MCF 10A (cell line): ENCODE measurements at regions not wholly inside any gene's neighbourhood (a gene's known extent, or its start where the extent isn't known, plus 50 kb on each side); places are given as distances from the start of the nearest gene placed in this dataset.

Experiments used
- BruUV-seq: library from RNA; stranded (reverse); fragments of 400-500 nt; replicated peaks from 2 replicates; lab custom pipeline; 2021; lab: Mats Ljungman, UMichigan
- CTCF ChIA-PET: fragments of 300-600 bp; sonication (Branson Sonifier 250); formaldehyde crosslinking; extraction: SDS; loops from one replicate; lab custom pipeline; 2021; ENCODE audit warnings: antibody characterized with exemption, inconsistent platforms; lab: Yijun Ruan, JAX
- POLR2A ChIA-PET: fragments of 300-600, 350-650 bp; sonication (Branson Sonifier 250); formaldehyde crosslinking; extraction: SDS; loops from one replicate; lab custom pipeline; 2020; ENCODE audit warnings: antibody characterized with exemption, inconsistent platforms; lab: Yijun Ruan, JAX
- DNase-seq: peaks from one replicate; pipeline ENCODE4 v3.0.0-alpha.2; 2018; ENCODE audit not compliant: unreplicated experiment
- H3K27ac Mint-ChIP-seq: one replicate; pipeline ENCODE4 v1.8.0; 2022; ENCODE audit warnings: mild to moderate bottlenecking, low read depth, mixed read lengths; ENCODE audit not compliant: unreplicated experiment
- H3K27me3 Mint-ChIP-seq: one replicate; pipeline ENCODE4 v1.8.0; 2022; ENCODE audit warnings: mixed read lengths; ENCODE audit not compliant: insufficient read depth, unreplicated experiment
- H3K36me3 Mint-ChIP-seq: one replicate; pipeline ENCODE4 v1.8.0; 2022; ENCODE audit warnings: mild to moderate bottlenecking, moderate library complexity, mixed read lengths; ENCODE audit not compliant: insufficient read depth, unreplicated experiment
- H3K4me1 Mint-ChIP-seq: one replicate; pipeline ENCODE4 v1.8.0; 2022; ENCODE audit warnings: mixed read lengths; ENCODE audit not compliant: insufficient read depth, unreplicated experiment
- H3K4me3 Mint-ChIP-seq: one replicate; pipeline ENCODE4 v1.8.0; 2022; ENCODE audit warnings: mild to moderate bottlenecking, moderate library complexity, mixed read lengths; ENCODE audit not compliant: unreplicated experiment
- H3K9me3 Mint-ChIP-seq: one replicate; pipeline ENCODE4 v1.8.0; 2022; ENCODE audit warnings: mixed read lengths; ENCODE audit not compliant: unreplicated experiment
- intact Hi-C: fragments of 100-400 bp; cut with micrococcal nuclease; formaldehyde crosslinking; loops from 2 replicates; pipeline ENCODE4 v1.14.1; 2022
- TF ChIP-seq, protein P1 (sequence below): fragments of 200-600 bp; IDR thresholded peaks from one replicate; pipeline ENCODE4 v1.8.0; 2022; ENCODE audit warnings: antibody characterized with exemption, mild to moderate bottlenecking; ENCODE audit not compliant: unreplicated experiment

DNA sequence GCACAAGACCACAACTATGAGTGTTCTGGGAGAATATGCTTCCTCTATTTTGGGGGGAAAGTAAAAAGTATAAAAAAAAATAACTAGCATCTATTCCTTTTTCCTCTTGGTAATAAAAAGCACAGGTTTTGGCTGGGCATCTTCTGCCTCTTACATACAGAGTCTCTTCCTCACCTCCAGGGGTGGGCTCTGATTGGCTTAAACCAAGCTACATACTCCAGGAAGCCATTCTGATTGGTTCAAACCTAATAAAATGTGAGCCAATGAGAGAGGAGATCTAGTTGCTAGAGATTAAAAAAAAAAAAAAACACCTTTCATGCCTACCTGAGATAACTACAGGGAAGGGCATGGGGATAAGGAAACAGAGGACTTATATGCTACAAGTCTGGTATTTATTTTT lies 365.9 kb upstream of the ERCC4 start:
- no TSS peak for BruUV-seq
- H3K36me3 Mint-ChIP-seq = no peaks in the 10 kb centered on the region
- intact Hi-C loops = no loop called here
- no peak overlapping the region for H3K4me3 Mint-ChIP-seq
- POLR2A ChIA-PET = no interaction called here
- CTCF ChIA-PET = no interaction called here
- H3K4me1 Mint-ChIP-seq = no peaks in the 10 kb centered on the region
- DNase-seq = no peak
- TF ChIP-seq, protein P1, sequence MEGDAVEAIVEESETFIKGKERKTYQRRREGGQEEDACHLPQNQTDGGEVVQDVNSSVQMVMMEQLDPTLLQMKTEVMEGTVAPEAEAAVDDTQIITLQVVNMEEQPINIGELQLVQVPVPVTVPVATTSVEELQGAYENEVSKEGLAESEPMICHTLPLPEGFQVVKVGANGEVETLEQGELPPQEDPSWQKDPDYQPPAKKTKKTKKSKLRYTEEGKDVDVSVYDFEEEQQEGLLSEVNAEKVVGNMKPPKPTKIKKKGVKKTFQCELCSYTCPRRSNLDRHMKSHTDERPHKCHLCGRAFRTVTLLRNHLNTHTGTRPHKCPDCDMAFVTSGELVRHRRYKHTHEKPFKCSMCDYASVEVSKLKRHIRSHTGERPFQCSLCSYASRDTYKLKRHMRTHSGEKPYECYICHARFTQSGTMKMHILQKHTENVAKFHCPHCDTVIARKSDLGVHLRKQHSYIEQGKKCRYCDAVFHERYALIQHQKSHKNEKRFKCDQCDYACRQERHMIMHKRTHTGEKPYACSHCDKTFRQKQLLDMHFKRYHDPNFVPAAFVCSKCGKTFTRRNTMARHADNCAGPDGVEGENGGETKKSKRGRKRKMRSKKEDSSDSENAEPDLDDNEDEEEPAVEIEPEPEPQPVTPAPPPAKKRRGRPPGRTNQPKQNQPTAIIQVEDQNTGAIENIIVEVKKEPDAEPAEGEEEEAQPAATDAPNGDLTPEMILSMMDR = no peak
- no peaks in the 10 kb centered on the region for H3K27me3 Mint-ChIP-seq
- H3K27ac Mint-ChIP-seq = no peak overlapping the region
- no peaks in the 10 kb centered on the region for H3K9me3 Mint-ChIP-seq

DNA sequence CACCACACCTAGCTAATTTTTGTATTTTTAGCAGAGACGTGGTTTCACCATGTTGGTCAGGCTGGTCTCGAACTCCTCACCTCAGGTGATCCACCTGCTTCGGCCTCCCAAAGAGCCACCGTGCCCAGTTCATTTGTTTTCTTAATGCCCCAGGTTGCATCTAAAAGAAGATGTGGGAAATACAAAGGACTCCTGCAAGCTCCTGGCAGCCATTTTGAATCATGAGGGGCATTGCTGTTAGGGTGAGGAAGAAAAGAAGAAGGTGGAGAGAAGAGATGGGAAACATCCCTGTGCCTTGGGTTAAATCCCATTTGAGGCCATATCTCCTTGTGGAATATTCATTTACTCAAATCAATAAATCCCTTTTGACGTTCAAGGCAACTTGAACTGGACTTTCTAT lies 365.3 kb upstream of the ERCC4 start:
- no peaks in the 10 kb centered on the region for H3K9me3 Mint-ChIP-seq
- no TSS peak for BruUV-seq
- ChIA-PET POLR2A (no interaction called here), CTCF (interaction anchor here (0.8 kb wide), 1 partner anchor 406 kb away, joined by 3 read pairs; no protein-coding TSS in a partner anchor)
- no peak for DNase-seq
- no peak overlapping the region for H3K4me3 Mint-ChIP-seq
- no peak overlapping the region for H3K27ac Mint-ChIP-seq
- no peaks in the 10 kb centered on the region for H3K36me3 Mint-ChIP-seq
- TF ChIP-seq, protein P1 = no peak
- intact Hi-C loops = no loop called here
- H3K27me3 Mint-ChIP-seq = no peaks in the 10 kb centered on the region
- H3K4me1 Mint-ChIP-seq = no peaks in the 10 kb centered on the region

- TF ChIP-seq, protein P1 = no peak
- CTCF ChIA-PET = no interaction called here
- Mint-ChIP-seq H3K27ac (no peak overlapping the region), H3K36me3 (no peaks in the 10 kb centered on the region), H3K4me1 (no peaks in the 10 kb centered on the region), H3K27me3 (no peaks in the 10 kb centered on the region), H3K4me3 (no peak overlapping the region), H3K9me3 (peaks cover 6% of the 10 kb centered on the region)
- no TSS peak for BruUV-seq
- intact Hi-C loops = no loop called here
- POLR2A ChIA-PET = no interaction called here
- no peak for DNase-seq
Measured at GRCh38 chr16:13557418-13557817, 362.5 kb upstream of the ERCC4 start.

DNA sequence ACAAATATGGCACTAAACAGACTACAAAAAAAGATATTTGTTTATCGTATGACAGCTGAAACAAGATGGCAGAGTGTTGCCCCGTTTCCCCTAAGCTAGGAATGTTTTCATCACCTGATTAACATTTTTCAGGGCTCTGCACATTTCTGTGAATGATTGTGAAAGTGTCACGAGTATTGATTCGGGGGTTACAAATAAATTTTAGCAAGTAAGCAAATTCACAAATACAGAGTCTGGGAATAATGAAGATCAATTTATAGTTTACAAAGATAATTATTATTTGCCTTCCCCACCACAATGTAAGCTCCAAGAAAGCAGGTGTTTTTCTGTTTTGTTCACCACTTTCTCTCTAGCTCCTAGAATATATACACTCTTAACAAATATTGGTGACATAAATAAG lies 361.2 kb upstream of the ERCC4 start:
- H3K4me3 Mint-ChIP-seq = no peak overlapping the region
- H3K9me3 Mint-ChIP-seq = peaks cover 6% of the 10 kb centered on the region
- BruUV-seq = no TSS peak
- TF ChIP-seq, protein P1 = no peak
- POLR2A ChIA-PET = no interaction called here
- DNase-seq = no peak
- H3K36me3 Mint-ChIP-seq = no peaks in the 10 kb centered on the region
- CTCF ChIA-PET = interaction anchor here (0.6 to 1.4 kb wide), 2 partner anchors 9 to 272 kb away, joined by 3 to 4 read pairs; no protein-coding TSS in a partner anchor
- intact Hi-C loops = no loop called here
- no peaks in the 10 kb centered on the region for H3K4me1 Mint-ChIP-seq
- no peak overlapping the region for H3K27ac Mint-ChIP-seq
- H3K27me3 Mint-ChIP-seq = no peaks in the 10 kb centered on the region
